ENCODE measurements at regions not wholly inside any gene's neighbourhood (a gene's known extent, or its start where the extent isn't known, plus 50 kb on each side); places are given as distances from the start of the nearest gene placed in this dataset.

- no peak for ATAC-seq
- Histone ChIP-seq H3K36me3 (ENCODE audit: low read depth, low read length) (no peaks in the 10 kb centered on the region), H3F3A (ENCODE audit: low read length, unreplicated experiment) (no peaks in the 10 kb centered on the region), H3K9me3 (ENCODE audit: low read length) (0 out of 2 replicates have a peak, but pooled peaks cover 9% of the 10 kb centered on the region), H3K4me3 (ENCODE audit: low read length) (no peak overlapping the region), H3K4me1 (ENCODE audit: insufficient read depth, low read length) (no peaks in the 10 kb centered on the region), H3K4me2 (ENCODE audit: low read length) (no peak overlapping the region), H3K9me2 (replicated peaks; ENCODE audit: low read length) (no peaks in the 10 kb centered on the region), H4K20me1 (ENCODE audit: low read length) (no peaks in the 10 kb centered on the region), H2AFZ (ENCODE audit: low read length) (no peak overlapping the region), H3K27ac (ENCODE audit: low read length) (no peak overlapping the region), H3K27me3 (ENCODE audit: low read length) (no peaks in the 10 kb centered on the region), H3K9ac (ENCODE audit: low read length) (no peak overlapping the region), H3K79me2 (ENCODE audit: low read length) (no peaks in the 10 kb centered on the region)
- BruUV-seq (replicated peaks) = no TSS peak
- TF ChIP-seq CTCF (conservative IDR thresholded peaks at IDR 0.05; ENCODE audit: low read depth, low read length) = no peak
- TF ChIP-seq EZH2 (IDR thresholded peaks at IDR 0.05; ENCODE audit: low read length, unreplicated experiment) = no peak
- no peak for TF ChIP-seq EZH2phosphoT487 (IDR thresholded peaks at IDR 0.05; ENCODE audit: borderline replicate concordance, low read length)
- ChIA-PET CTCF (no interaction called here), POLR2A (ENCODE audit: unreplicated experiment) (no interaction called here)
- DNase-seq = no peak
- intact Hi-C loops (cut with micrococcal nuclease) = no loop called here
These were observed 1159.0 kb downstream of the TYW1 start for GRCh38 chr7:68155676-68156075.

DNA sequence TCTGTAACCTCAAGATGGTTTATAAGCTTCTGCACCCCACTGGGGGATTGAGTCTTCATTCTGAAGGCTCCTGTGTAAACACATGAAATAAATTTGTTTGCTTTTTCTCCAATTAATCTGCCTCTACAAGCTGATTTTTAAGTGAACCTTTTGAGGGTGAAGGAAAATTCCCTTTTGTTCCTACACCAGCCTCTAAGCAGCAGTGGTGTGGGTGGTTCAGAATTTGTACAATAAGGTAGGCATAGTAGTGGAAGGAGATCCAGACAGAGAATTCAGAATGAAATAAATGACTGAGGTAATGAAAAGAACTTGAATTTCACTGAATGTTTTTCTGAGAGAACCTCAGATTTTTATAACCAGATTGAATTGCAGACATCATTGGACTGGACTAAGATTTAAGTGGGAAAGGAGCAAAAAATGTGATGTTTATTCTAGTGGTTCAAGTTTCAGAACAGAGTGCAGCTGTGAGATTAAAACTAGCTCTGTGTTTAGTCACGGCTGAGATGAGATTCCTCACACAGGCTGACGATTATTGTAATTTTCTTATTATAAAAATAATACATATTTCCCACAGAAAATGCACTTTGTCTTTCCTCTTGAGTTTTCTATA is 1162.2 kb downstream of the TYW1 start:
- no peaks in the 10 kb centered on the region for H3K9me2 ChIP-seq (replicated peaks; ENCODE audit: low read length)
- H3K79me2 ChIP-seq (ENCODE audit: low read length) = no peaks in the 10 kb centered on the region
- CTCF ChIA-PET = no interaction called here
- no peak for ATAC-seq
- no peak overlapping the region for H3K4me3 ChIP-seq (ENCODE audit: low read length)
- H2AFZ ChIP-seq (ENCODE audit: low read length) = no peak overlapping the region
- 0 out of 2 replicates have a peak, but pooled peaks cover 9% of the 10 kb centered on the region for H3K9me3 ChIP-seq (ENCODE audit: low read length)
- H3K9ac ChIP-seq (ENCODE audit: low read length) = no peak overlapping the region
- no peaks in the 10 kb centered on the region for H3K36me3 ChIP-seq (ENCODE audit: low read depth, low read length)
- no TSS peak for BruUV-seq (replicated peaks)
- no peaks in the 10 kb centered on the region for H4K20me1 ChIP-seq (ENCODE audit: low read length)
- no peak overlapping the region for H3K27ac ChIP-seq (ENCODE audit: low read length)
- H3K27me3 ChIP-seq (ENCODE audit: low read length) = no peaks in the 10 kb centered on the region
- H3F3A ChIP-seq (ENCODE audit: low read length, unreplicated experiment) = no peaks in the 10 kb centered on the region
- H3K4me2 ChIP-seq (ENCODE audit: low read length) = no peak overlapping the region
- POLR2A ChIA-PET (ENCODE audit: unreplicated experiment) = no interaction called here
- DNase-seq = no peak
- TF ChIP-seq EZH2 (IDR thresholded peaks at IDR 0.05; ENCODE audit: low read length, unreplicated experiment) (no peak), CTCF (conservative IDR thresholded peaks at IDR 0.05; ENCODE audit: low read depth, low read length) (no peak), EZH2phosphoT487 (IDR thresholded peaks at IDR 0.05; ENCODE audit: borderline replicate concordance, low read length) (no peak)
- no peaks in the 10 kb centered on the region for H3K4me1 ChIP-seq (ENCODE audit: insufficient read depth, low read length)
- intact Hi-C loops (cut with micrococcal nuclease) = no loop called here

DNA sequence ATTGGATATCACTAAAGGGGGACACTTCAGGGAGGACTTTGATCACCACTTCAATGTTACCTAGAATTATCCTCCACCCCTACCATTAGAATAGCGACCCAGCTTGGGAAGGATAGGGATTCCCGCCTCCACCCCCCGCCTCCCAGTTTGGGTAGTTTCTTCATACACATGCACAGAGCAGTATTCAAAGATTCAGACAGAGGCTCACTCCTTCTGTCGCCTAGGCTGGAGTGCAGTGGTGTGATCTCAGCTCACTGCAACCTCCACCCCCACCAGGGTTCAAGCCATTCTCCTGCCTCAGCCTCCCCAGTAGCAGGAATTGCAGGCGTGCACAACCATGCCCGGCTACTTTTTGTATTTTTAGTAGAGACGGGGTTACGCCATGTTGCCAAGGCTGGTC is 1166.1 kb downstream of the TYW1 start:
- no peak overlapping the region for H3K9ac ChIP-seq (ENCODE audit: low read length)
- no peaks in the 10 kb centered on the region for H3F3A ChIP-seq (ENCODE audit: low read length, unreplicated experiment)
- H2AFZ ChIP-seq (ENCODE audit: low read length) = no peak overlapping the region
- no TSS peak for BruUV-seq (replicated peaks)
- no peaks in the 10 kb centered on the region for H3K27me3 ChIP-seq (ENCODE audit: low read length)
- no peak overlapping the region for H3K4me3 ChIP-seq (ENCODE audit: low read length)
- H3K4me2 ChIP-seq (ENCODE audit: low read length) = no peak overlapping the region
- no peak for TF ChIP-seq CTCF (conservative IDR thresholded peaks at IDR 0.05; ENCODE audit: low read depth, low read length)
- TF ChIP-seq EZH2phosphoT487 (IDR thresholded peaks at IDR 0.05; ENCODE audit: borderline replicate concordance, low read length) = no peak
- no peak for TF ChIP-seq EZH2 (IDR thresholded peaks at IDR 0.05; ENCODE audit: low read length, unreplicated experiment)
- H3K4me1 ChIP-seq (ENCODE audit: insufficient read depth, low read length) = no peaks in the 10 kb centered on the region
- CTCF ChIA-PET = no interaction called here
- no peak for ATAC-seq
- intact Hi-C loops (cut with micrococcal nuclease) = no loop called here
- H3K27ac ChIP-seq (ENCODE audit: low read length) = no peak overlapping the region
- DNase-seq = no peak
- no peaks in the 10 kb centered on the region for H3K79me2 ChIP-seq (ENCODE audit: low read length)
- POLR2A ChIA-PET (ENCODE audit: unreplicated experiment) = no interaction called here
- H3K36me3 ChIP-seq (ENCODE audit: low read depth, low read length) = no peaks in the 10 kb centered on the region
- 0 out of 2 replicates have a peak, but pooled peaks cover 5% of the 10 kb centered on the region for H3K9me3 ChIP-seq (ENCODE audit: low read length)
- no peaks in the 10 kb centered on the region for H3K9me2 ChIP-seq (replicated peaks; ENCODE audit: low read length)
- H4K20me1 ChIP-seq (ENCODE audit: low read length) = no peaks in the 10 kb centered on the region
